ENCODE measurements at regions not wholly inside any gene's neighbourhood (a gene's known extent, or its start where the extent isn't known, plus 50 kb on each side); places are given as distances from the start of the nearest gene placed in this dataset.

DNA sequence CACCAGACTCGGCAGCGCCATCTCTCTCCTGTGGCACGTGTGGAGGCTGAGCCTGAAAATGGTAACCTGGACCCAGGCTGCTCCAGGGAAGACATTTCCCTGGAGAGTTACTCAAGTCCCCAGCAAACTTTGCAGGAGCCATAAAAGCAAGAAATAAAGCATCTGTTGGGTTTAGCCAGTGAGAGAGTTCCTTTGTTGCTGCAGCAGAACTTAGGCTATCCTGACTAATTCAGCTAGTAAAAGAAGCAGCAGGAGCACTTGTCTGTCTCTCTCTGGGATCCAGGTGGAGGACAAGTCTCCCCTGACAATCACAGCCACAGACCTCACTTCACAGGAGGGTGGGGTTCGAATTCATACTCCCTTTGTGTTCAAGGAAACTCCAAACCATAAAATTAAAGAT, 79.2 kb upstream of the DIO3 start:
- TF ChIP-seq, protein P1, sequence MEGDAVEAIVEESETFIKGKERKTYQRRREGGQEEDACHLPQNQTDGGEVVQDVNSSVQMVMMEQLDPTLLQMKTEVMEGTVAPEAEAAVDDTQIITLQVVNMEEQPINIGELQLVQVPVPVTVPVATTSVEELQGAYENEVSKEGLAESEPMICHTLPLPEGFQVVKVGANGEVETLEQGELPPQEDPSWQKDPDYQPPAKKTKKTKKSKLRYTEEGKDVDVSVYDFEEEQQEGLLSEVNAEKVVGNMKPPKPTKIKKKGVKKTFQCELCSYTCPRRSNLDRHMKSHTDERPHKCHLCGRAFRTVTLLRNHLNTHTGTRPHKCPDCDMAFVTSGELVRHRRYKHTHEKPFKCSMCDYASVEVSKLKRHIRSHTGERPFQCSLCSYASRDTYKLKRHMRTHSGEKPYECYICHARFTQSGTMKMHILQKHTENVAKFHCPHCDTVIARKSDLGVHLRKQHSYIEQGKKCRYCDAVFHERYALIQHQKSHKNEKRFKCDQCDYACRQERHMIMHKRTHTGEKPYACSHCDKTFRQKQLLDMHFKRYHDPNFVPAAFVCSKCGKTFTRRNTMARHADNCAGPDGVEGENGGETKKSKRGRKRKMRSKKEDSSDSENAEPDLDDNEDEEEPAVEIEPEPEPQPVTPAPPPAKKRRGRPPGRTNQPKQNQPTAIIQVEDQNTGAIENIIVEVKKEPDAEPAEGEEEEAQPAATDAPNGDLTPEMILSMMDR (IDR thresholded peaks at IDR 0.05) = no peak
- TF ChIP-seq SIN3A (IDR thresholded peaks at IDR 0.05; ENCODE audit: borderline replicate concordance, insufficient read depth, low read depth, low read length) = no peak
- TF ChIP-seq POLR2AphosphoS5 (IDR thresholded peaks at IDR 0.05; ENCODE audit: low read depth, low read length) = no peak
- TF ChIP-seq, protein P2, sequence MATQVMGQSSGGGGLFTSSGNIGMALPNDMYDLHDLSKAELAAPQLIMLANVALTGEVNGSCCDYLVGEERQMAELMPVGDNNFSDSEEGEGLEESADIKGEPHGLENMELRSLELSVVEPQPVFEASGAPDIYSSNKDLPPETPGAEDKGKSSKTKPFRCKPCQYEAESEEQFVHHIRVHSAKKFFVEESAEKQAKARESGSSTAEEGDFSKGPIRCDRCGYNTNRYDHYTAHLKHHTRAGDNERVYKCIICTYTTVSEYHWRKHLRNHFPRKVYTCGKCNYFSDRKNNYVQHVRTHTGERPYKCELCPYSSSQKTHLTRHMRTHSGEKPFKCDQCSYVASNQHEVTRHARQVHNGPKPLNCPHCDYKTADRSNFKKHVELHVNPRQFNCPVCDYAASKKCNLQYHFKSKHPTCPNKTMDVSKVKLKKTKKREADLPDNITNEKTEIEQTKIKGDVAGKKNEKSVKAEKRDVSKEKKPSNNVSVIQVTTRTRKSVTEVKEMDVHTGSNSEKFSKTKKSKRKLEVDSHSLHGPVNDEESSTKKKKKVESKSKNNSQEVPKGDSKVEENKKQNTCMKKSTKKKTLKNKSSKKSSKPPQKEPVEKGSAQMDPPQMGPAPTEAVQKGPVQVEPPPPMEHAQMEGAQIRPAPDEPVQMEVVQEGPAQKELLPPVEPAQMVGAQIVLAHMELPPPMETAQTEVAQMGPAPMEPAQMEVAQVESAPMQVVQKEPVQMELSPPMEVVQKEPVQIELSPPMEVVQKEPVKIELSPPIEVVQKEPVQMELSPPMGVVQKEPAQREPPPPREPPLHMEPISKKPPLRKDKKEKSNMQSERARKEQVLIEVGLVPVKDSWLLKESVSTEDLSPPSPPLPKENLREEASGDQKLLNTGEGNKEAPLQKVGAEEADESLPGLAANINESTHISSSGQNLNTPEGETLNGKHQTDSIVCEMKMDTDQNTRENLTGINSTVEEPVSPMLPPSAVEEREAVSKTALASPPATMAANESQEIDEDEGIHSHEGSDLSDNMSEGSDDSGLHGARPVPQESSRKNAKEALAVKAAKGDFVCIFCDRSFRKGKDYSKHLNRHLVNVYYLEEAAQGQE (IDR thresholded peaks at IDR 0.05; ENCODE audit: insufficient read depth in 1 of 2, low read depth in 2 of 2, low read length in 1 of 2) = no peak
- no peak for TF ChIP-seq TCF7L2 (IDR thresholded peaks at IDR 0.05; ENCODE audit: low read depth, low read length)
- intact Hi-C loops (cut with micrococcal nuclease; ENCODE audit: unreplicated experiment) = loop anchor here (10.0 kb wide), 1 partner anchor 73 kb away; no protein-coding TSS in a partner anchor
- H3K9me3 ChIP-seq (ENCODE audit: control insufficient read depth, insufficient read depth, low read depth, low read length) = peaks cover 22% of the 10 kb centered on the region; the same call in 1 of the 2 replicates
- ATAC-seq = no peak
- ChIA-PET CTCF (no interaction called here), POLR2A (no interaction called here)
- no peak for DNase-seq (ENCODE audit: low read depth, low spot score)
- in situ Hi-C loops (cut with HindIII; ENCODE audit: low pct_unique_long_range_greater_than_20kb, low sequenced_read_pairs) = no loop called here
- H3K27me3 ChIP-seq (ENCODE audit: control insufficient read depth, insufficient read depth, low read length) = no peaks in the 10 kb centered on the region
- H3K4me3 ChIP-seq (ENCODE audit: low read depth in 2 of 2, low read length in 2 of 2) = no peak overlapping the region
- no peaks in the 10 kb centered on the region for H3K36me3 ChIP-seq (ENCODE audit: control insufficient read depth, insufficient read depth, low read length)
- H3K4me1 ChIP-seq (ENCODE audit: control insufficient read depth, insufficient read depth, low read length) = peaks cover 17% of the 10 kb centered on the region
- peak overlapping the region; percentile 84 for H3K27ac ChIP-seq (ENCODE audit: low read length)
- BruUV-seq (replicated peaks) = no TSS peak

DNA sequence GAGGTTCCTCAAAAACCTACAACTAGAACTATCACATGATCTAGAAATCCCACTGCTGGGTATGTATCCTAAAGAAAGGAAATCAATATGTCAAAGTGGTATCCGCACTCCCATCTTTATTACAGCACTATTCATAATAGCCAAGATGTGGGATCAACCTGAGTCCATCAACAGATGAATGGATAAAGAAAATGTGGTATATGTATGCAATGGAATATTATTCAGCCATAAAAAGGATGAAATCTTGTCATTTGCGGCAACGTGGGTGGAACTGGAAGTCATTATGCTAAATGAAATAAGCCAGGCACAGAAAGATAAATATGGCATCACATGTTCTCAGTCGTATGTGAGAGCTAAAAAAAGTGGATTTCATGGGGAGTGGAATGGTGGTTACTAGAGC, 77.5 kb upstream of the DIO3 start:
- ChIA-PET POLR2A (interaction anchor here (0.6 kb wide), 1 partner anchor 50 kb away, joined by 15 read pairs; no protein-coding TSS in a partner anchor), CTCF (no interaction called here)
- in situ Hi-C loops (cut with HindIII; ENCODE audit: low pct_unique_long_range_greater_than_20kb, low sequenced_read_pairs) = no loop called here
- H3K27me3 ChIP-seq (ENCODE audit: control insufficient read depth, insufficient read depth, low read length) = no peaks in the 10 kb centered on the region
- no TSS peak for BruUV-seq (replicated peaks)
- peaks cover 7% of the 10 kb centered on the region for H3K4me1 ChIP-seq (ENCODE audit: control insufficient read depth, insufficient read depth, low read length)
- DNase-seq (ENCODE audit: low read depth, low spot score) (no peak), ATAC-seq (no peak)
- no peak overlapping the region for H3K4me3 ChIP-seq (ENCODE audit: low read depth in 2 of 2, low read length in 2 of 2)
- peaks cover 22% of the 10 kb centered on the region; the same call in 1 of the 2 replicates for H3K9me3 ChIP-seq (ENCODE audit: control insufficient read depth, insufficient read depth, low read depth, low read length)
- TF ChIP-seq POLR2AphosphoS5 (IDR thresholded peaks at IDR 0.05; ENCODE audit: low read depth, low read length) = no peak
- no peak for TF ChIP-seq SIN3A (IDR thresholded peaks at IDR 0.05; ENCODE audit: borderline replicate concordance, insufficient read depth, low read depth, low read length)
- TF ChIP-seq, protein P2 (IDR thresholded peaks at IDR 0.05; ENCODE audit: insufficient read depth in 1 of 2, low read depth in 2 of 2, low read length in 1 of 2) = no peak
- no peak for TF ChIP-seq TCF7L2 (IDR thresholded peaks at IDR 0.05; ENCODE audit: low read depth, low read length)
- TF ChIP-seq, protein P1 (IDR thresholded peaks at IDR 0.05) = no peak
- H3K36me3 ChIP-seq (ENCODE audit: control insufficient read depth, insufficient read depth, low read length) = no peaks in the 10 kb centered on the region
- no peak overlapping the region for H3K27ac ChIP-seq (ENCODE audit: low read length)
- intact Hi-C loops (cut with micrococcal nuclease; ENCODE audit: unreplicated experiment) = loop anchor here (10.0 kb wide), 1 partner anchor 71 kb away; no protein-coding TSS in a partner anchor

Data from Panc1 (cell line).